HG02981 (cell line): ENCODE measurements at regions not wholly inside any gene's neighbourhood (a gene's known extent, or its start where the extent isn't known, plus 50 kb on each side); places are given as distances from the start of the nearest gene placed in this dataset.

Experiments used
- ATAC-seq: cut with Tn5 transposase; IDR thresholded peaks from one replicate; pipeline ENCODE4 v1.9.1; 2021; ENCODE audit warnings: mild to moderate bottlenecking, moderate library complexity; ENCODE audit not compliant: unreplicated experiment

- ATAC-seq = no peak
Observed at GRCh38 chr9:82208741-82209450, 220.3 kb downstream of the SPATA31D1 start.

- ATAC-seq = no peak
Observed at GRCh38 chr9:82209797-82210470, 221.4 kb downstream of the SPATA31D1 start.

DNA sequence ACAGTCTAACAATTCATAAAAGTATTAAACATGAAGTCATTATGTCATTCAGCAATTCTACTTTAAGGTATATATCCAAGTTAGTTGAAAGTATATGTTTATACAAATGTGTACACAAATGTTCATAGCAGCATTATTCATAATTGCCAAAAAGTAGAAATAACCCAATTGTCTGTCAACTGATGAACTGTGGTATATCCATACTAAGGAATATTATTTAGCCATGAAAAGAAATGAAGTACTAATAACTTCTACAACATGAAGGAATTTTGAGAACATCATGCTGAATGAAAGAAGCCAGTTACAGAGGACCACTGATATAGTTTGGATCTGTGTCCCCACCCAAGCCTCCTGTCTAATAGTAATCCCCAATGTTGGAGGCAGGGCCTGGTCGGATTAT, 224.3 kb downstream of the SPATA31D1 start:
- no peak for ATAC-seq

- no peak for ATAC-seq
Observed at GRCh38 chr9:82216435-82216834, 227.9 kb downstream of the SPATA31D1 start.

DNA sequence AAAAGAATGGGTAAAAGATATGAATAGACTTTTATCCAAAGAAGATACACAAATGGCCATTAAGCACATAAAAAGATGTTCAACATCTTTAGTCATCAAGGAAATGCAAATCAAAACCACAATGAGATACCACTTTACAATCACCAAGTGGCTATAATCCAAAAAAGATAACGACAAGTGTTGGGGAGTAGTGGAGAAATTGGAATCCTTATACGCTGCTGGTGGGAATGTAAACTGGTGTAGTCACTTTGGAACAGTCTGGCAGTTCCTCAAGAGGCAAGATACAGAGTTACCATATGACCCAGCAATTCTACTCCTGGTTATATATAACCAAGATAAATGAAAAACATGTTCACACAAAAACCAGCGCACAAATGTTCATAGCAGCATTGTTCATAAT, 234.9 kb downstream of the SPATA31D1 start:
- no peak for ATAC-seq

GRCh38 chr9:82231411-82231810, 242.8 kb downstream of the SPATA31D1 start:
- ATAC-seq = no peak

DNA sequence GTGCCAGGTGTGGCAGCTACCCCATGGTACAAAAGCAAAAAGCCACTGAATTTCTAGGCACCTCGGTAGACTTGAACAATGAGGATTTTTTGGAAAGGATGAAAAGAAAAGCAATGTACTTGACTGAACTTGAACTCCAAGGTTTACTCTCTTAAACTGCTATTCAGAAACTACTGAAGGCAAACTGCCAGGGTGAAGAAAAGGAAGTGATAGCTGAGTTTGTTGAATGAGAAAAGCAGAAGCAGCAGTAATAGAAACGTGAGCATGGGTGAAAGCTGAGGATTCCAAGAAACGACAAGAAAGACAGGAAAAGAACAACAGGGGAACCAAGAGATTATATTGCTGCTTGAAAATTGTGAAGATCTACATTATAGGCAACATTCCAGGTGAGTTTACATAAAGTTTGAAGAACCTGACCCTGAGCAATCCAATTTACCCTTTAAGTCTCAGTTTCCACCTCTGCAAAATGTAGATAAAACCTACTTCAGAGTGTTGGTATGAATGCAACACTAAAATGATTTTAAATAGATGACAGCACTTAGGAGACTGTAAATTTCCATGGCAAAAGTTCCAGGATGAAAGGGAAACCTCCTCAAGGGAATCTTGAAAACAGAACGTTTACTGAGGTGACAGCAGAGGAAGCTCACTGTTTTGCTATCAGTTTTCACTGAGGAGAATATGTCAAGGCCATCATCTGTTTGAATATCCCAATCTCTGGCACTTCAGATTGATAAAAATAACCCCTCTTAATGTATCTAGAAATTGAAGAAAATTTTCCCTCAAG, 245.8 kb downstream of the SPATA31D1 start:
- no peak for ATAC-seq

DNA sequence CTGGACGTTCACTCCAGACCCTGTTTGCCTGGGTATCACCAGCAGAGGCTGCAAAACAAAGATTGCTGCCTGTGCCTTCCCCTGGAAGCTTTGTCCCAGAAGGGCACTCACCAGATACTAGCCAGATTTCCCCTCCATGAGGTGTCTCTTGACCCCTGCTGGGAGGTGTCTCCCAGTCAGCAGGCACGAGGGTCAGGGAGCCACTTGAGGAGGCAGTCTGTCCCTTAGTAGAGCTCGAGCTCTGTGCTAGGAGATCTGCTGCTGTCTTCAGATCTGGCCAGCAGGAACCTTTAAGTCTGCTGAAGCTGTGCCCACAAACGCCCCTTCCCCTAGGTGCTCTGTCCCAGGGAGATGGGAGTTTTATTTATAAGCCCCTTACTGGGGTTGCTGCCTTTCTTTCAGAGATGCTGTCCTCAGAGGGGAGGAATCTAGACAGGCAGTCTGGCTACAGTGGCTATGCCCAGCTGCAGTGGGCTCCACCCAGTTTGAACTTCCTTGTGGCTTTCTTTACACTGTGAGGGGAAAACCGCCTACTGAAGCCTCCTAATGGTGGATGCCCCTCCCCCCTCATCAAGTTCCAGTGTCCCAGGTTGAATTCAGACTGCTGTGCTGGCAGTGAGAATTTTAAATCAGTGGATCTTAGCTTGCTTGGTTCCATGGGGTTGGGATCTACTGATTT, 253.9 kb downstream of the SPATA31D1 start:
- no peak for ATAC-seq

GRCh38 chr9:82247318-82247717, 258.7 kb downstream of the SPATA31D1 start:
- no peak for ATAC-seq

GRCh38 chr9:82252116-82252515, 263.5 kb downstream of the SPATA31D1 start:
- no peak for ATAC-seq

GRCh38 chr9:82254646-82255367, 266.2 kb downstream of the SPATA31D1 start:
- ATAC-seq = no peak

DNA sequence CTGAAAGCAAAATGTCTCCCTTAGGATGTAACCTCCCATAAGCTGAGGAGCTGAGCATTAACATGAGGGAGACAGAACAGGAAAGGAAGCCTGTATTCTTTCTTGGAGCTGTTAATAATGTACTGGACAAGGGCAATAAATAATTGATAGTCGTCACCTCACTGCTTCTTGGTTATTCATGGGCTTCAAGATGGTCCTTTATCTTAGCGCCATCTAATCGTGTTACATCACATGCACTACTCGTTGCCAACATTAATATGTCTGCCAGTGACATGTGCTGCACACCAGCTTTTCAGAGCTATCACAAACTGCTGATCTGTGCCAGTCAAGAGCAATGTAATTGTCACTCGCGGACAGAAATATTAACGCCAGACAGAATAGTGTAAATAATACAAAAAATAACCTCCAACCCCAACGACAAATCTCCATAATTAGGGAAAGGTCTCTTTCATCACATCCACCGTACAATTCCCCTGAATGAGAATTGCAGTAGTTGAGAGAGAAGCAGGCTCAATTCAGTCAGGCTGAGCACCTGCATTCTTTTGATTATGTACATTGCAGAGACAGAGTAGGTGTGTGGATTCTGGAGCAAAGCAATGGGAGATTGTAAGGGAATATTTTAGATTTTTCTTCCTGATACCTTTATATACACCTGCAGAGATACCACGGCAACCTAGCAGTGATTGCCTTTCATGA, 267.1 kb downstream of the SPATA31D1 start:
- no peak for ATAC-seq

DNA sequence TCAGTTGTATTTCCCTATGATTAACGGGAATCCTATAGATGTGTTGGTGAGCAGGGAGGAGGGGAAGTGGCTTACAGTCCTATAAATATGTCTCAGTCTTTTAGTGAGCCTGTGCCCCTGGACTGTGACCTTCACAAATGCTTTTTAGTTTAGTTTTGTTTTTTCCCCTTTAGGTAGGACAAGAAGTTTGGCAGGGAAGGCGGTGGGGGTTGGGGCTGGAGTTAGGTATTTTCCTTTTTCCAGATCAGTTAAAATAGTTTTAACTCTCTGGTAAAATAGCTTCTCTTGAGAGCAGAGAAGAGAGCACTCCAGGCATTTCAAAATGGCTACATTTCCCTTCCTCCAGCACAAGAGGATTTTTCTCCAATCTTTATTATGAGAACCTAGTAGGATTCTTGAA, 272.1 kb downstream of the SPATA31D1 start:
- ATAC-seq = no peak

GRCh38 chr9:82263619-82264018, 275.0 kb downstream of the SPATA31D1 start:
- ATAC-seq = no peak

DNA sequence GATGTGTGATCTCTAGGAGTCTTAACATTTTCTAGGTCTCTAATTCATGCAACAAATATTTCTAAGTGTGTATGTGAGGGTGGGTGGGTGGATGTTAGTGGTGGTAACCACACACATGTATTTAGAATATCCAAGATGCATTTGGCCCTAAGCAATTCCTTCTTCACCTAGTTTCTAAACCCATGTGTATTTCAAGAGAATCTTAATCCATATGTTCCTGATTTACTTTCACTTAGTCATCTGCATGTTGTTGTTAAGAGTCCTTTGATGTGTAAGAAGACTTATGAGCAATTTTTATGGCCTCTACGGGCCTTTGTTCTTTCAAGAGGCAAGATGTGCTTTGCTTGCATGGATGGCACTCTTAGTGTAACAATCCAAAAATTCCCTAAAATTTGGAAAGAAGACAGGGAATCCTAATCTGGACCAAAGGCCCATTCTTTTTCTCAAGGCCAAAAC, 282.6 kb downstream of the SPATA31D1 start:
- ATAC-seq = no peak

- no peak for ATAC-seq
Observed at GRCh38 chr9:82273121-82273520, 284.5 kb downstream of the SPATA31D1 start.

DNA sequence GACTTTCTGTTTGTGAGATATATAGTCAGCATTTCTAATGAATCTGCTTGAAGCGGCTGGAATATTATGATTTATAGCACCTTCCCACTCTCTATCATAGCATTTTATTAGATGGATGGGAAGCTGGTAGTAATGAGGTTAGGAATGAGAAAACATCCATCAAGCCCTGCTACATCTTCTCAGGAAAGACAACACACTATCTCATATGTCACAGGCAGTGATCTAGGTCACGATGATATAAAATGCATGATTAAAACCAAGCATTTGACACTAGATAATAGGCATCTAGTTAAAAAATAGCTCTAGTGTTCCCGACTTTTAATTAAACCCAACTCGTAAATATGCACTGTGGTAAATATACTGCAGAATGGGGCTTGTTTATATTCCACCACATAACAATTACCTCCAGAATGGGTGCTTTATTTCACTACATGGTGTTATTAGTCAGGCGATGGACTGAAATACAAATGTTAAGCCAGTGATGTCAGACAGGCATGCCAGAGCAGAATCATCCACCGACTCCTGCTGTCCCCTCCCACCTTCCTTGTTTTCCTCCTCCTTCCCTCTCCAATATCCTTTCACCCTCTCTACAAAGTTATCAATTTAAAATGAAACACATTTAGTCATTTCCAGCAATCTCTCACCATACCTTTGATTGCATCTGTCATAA, 286.8 kb downstream of the SPATA31D1 start:
- ATAC-seq = no peak

GRCh38 chr9:82281066-82281465, 292.5 kb downstream of the SPATA31D1 start:
- no peak for ATAC-seq

GRCh38 chr9:82284758-82285157, 296.2 kb downstream of the SPATA31D1 start:
- ATAC-seq = no peak
